SK-N-MC (cell line): ENCODE measurements at regions not wholly inside any gene's neighbourhood (a gene's known extent, or its start where the extent isn't known, plus 50 kb on each side); places are given as distances from the start of the nearest gene placed in this dataset.

Experiments used
- EZH2 ChIP-seq: fragments of 200-600 bp; sonication (generic); IDR thresholded peaks from one replicate; pipeline ENCODE4 v1.6.1; 2017; ENCODE audit warnings: antibody characterized with exemption
- FOXP2 ChIP-seq: optimal IDR thresholded peaks from 2 replicates; pipeline ENCODE3; 2011; ENCODE audit warnings: mild to moderate bottlenecking, moderate library complexity; ENCODE audit not compliant: insufficient read depth; ENCODE audit errors: extremely low read length, control extremely low read depth
- POLR2AphosphoS5 ChIP-seq: IDR thresholded peaks from 2 replicates; pipeline ENCODE4 v1.6.1; 2012; ENCODE audit warnings: mild to moderate bottlenecking, low read depth, low read length, borderline replicate concordance

- TF ChIP-seq POLR2AphosphoS5 (no peak), FOXP2 (no peak), EZH2 (no peak)
Measured at GRCh38 chrX:10679387-10679786, 59.0 kb upstream of the MID1 start.
